Keratinocyte (primary cell): ENCODE measurements at regions not wholly inside any gene's neighbourhood (a gene's known extent, or its start where the extent isn't known, plus 50 kb on each side); places are given as distances from the start of the nearest gene placed in this dataset.

ENCODE experiments used
- DNase-seq: peaks from one replicate; pipeline ENCODE4 v3.0.0-alpha.2; 2011; ENCODE audit warnings: low read depth, missing footprints, low spot score
- FAIRE-seq: peaks from 2 replicates; lab custom pipeline; 2011; peaks lifted over from hg19 to GRCh38; lab: Jason Lieb, UNC
- H2AFZ ChIP-seq: 2 replicates; pipeline ENCODE4 v1.6.0; 2012; ENCODE audit warnings: low read length, control low read depth, inconsistent platforms; ENCODE audit not compliant: control insufficient read depth
- H3K27ac ChIP-seq: 2 replicates; pipeline ENCODE4 v1.5.1; 2011; ENCODE audit warnings: low read length; ENCODE audit not compliant: control insufficient read depth, insufficient read depth
- H3K27me3 ChIP-seq: 3 replicates; pipeline ENCODE4 v1.6.0; 2011; ENCODE audit warnings: low read length; ENCODE audit not compliant: control insufficient read depth, insufficient read depth; ENCODE audit errors: extremely low read depth
- H3K36me3 ChIP-seq, 2 experiments: 2 replicates in 1 of 2; 3 replicates in 1 of 2; pipeline ENCODE4 v1.5.1; 2011; ENCODE audit warnings: low read length in 2 of 2, mild to moderate bottlenecking in 1 of 2; ENCODE audit not compliant: control insufficient read depth in 2 of 2, insufficient read depth in 2 of 2; ENCODE audit errors: extremely low read depth in 1 of 2
- H3K4me1 ChIP-seq: 3 replicates; pipeline ENCODE4 v1.5.1; 2011; ENCODE audit warnings: low read length; ENCODE audit not compliant: control insufficient read depth, insufficient read depth; ENCODE audit errors: extremely low read depth
- H3K4me2 ChIP-seq: 3 replicates; pipeline ENCODE4 v1.6.0; 2011; ENCODE audit warnings: low read depth, low read length; ENCODE audit not compliant: control insufficient read depth, insufficient read depth; ENCODE audit errors: extremely low read depth
- H3K4me3 ChIP-seq, 3 experiments: fragments of 200-600 bp in 1 of 3; sonication (generic) in 1 of 3; 2 replicates in 2 of 3; 3 replicates in 1 of 3; pipeline ENCODE4 v1.5.1; 2011 to 2016; ENCODE audit warnings: low read length in 3 of 3, mild to moderate bottlenecking in 3 of 3, control low read depth in 2 of 3, inconsistent platforms in 1 of 3, low read depth in 1 of 3, mixed read lengths in 1 of 3, mixed run types in 1 of 3, moderate library complexity in 1 of 3; ENCODE audit not compliant: control insufficient read depth in 2 of 3, insufficient read depth in 2 of 3; ENCODE audit errors: extremely low read depth in 1 of 3
- H3K79me2 ChIP-seq: 2 replicates; pipeline ENCODE4 v1.6.0; 2012; ENCODE audit warnings: low read length; ENCODE audit not compliant: control insufficient read depth, insufficient read depth
- H3K9ac ChIP-seq: 3 replicates; pipeline ENCODE4 v1.6.0; 2011; ENCODE audit warnings: low read length; ENCODE audit not compliant: control insufficient read depth, insufficient read depth; ENCODE audit errors: extremely low read depth
- H3K9me1 ChIP-seq: 3 replicates; pipeline ENCODE4 v1.6.0; 2011; ENCODE audit warnings: low read length; ENCODE audit not compliant: control insufficient read depth, insufficient read depth; ENCODE audit errors: extremely low read depth
- H3K9me3 ChIP-seq: 2 replicates; pipeline ENCODE4 v1.5.1; 2012; ENCODE audit warnings: low read depth, low read length; ENCODE audit not compliant: control insufficient read depth
- H4K20me1 ChIP-seq: 3 replicates; pipeline ENCODE4 v1.6.0; 2011; ENCODE audit warnings: low read length; ENCODE audit not compliant: control insufficient read depth, insufficient read depth; ENCODE audit errors: extremely low read depth
- CTCF ChIP-seq, 3 experiments: IDR thresholded peaks in 1 of 3; conservative IDR thresholded peaks in 1 of 3; optimal IDR thresholded peaks in 1 of 3; 2 replicates in 2 of 3; 3 replicates in 1 of 3; pipeline versions ENCODE3 to v1.5.1; 2011; ENCODE audit warnings: low read length in 3 of 3, mild to moderate bottlenecking in 3 of 3, moderate library complexity in 2 of 3, control low read depth in 1 of 3, inconsistent platforms in 1 of 3; ENCODE audit not compliant: insufficient read depth in 2 of 3; ENCODE audit errors: extremely low read depth in 1 of 3
- EZH2 ChIP-seq: IDR thresholded peaks from one replicate; pipeline ENCODE4 v1.6.1; 2012; ENCODE audit warnings: inconsistent platforms, mild to moderate bottlenecking, low read length, moderate library complexity
- dilution Hi-C: fragments of 300-500 bp; cut with MboI; formaldehyde crosslinking; loops from one replicate; pipeline ENCODE4 v1.7.0; 2020; ENCODE audit warnings: low sequenced_read_pairs; ENCODE audit not compliant: extremely low pct_ligation_motif_present

- no peak for DNase-seq
- FAIRE-seq, result no peak
- no peak overlapping the region for H3K4me2 ChIP-seq
- no peak overlapping the region for H3K9ac ChIP-seq
- dilution Hi-C loops, result no loop called here
- no peaks in the 10 kb centered on the region for H3K4me1 ChIP-seq
- H3K36me3 ChIP-seq, result no peaks in the 10 kb centered on the region
- no peaks in the 10 kb centered on the region for H3K9me1 ChIP-seq
- H3K79me2 ChIP-seq, result no peaks in the 10 kb centered on the region
- peaks cover 2% of the 10 kb centered on the region for H3K9me3 ChIP-seq
- TF ChIP-seq CTCF (optimal IDR thresholded peaks at IDR 0.05 in 1 of 3, IDR thresholded peaks at IDR 0.05 in 1 of 3, conservative IDR thresholded peaks at IDR 0.05 in 1 of 3; ENCODE audit: extremely low read depth in 1 of 3, insufficient read depth in 2 of 3, low read length in 3 of 3) (no peak), EZH2 (no peak)
- no peak overlapping the region for H3K4me3 ChIP-seq
- no peak overlapping the region for H3K27ac ChIP-seq
- H3K27me3 ChIP-seq, result peaks cover 9% of the 10 kb centered on the region
- no peaks in the 10 kb centered on the region for H4K20me1 ChIP-seq
- H2AFZ ChIP-seq, result no peak overlapping the region
Observed at GRCh38 chr2:121052521-121052920, 232.5 kb downstream of the TFCP2L1 start.

GRCh38 chr2:121055088-121055487, 229.9 kb downstream of the TFCP2L1 start:
- dilution Hi-C loops, result no loop called here
- Histone ChIP-seq H3K79me2 (no peaks in the 10 kb centered on the region), H3K9ac (no peak overlapping the region), H3K9me1 (no peaks in the 10 kb centered on the region), H3K27ac (no peak overlapping the region), H3K4me1 (no peaks in the 10 kb centered on the region), H3K36me3 (no peaks in the 10 kb centered on the region), H4K20me1 (no peaks in the 10 kb centered on the region), H2AFZ (no peak overlapping the region), H3K4me3 (no peak overlapping the region), H3K9me3 (peaks cover 2% of the 10 kb centered on the region), H3K27me3 (peaks cover 14% of the 10 kb centered on the region), H3K4me2 (no peak overlapping the region)
- DNase-seq (no peak), FAIRE-seq (no peak)
- TF ChIP-seq CTCF (optimal IDR thresholded peaks at IDR 0.05 in 1 of 3, IDR thresholded peaks at IDR 0.05 in 1 of 3, conservative IDR thresholded peaks at IDR 0.05 in 1 of 3; ENCODE audit: extremely low read depth in 1 of 3, insufficient read depth in 2 of 3, low read length in 3 of 3) (no peak), EZH2 (no peak)
